Mesendoderm (in vitro differentiated cells): ENCODE measurements at regions not wholly inside any gene's neighbourhood (a gene's known extent, or its start where the extent isn't known, plus 50 kb on each side); places are given as distances from the start of the nearest gene placed in this dataset.

Experiments used
- DNase-seq: peaks from one replicate; pipeline ENCODE4 v3.0.0; 2013
- H2AK5ac ChIP-seq: 2 replicates; pipeline ENCODE4 v1.6.1; 2013; ENCODE audit warnings: low read length, inconsistent platforms
- H2BK120ac ChIP-seq: 2 replicates; pipeline ENCODE4 v1.6.1; 2013; ENCODE audit warnings: low read depth, mild to moderate bottlenecking, low read length, moderate library complexity, mixed read lengths
- H2BK15ac ChIP-seq: replicated peaks from 2 replicates; pipeline ENCODE4 v1.6.1; 2013; ENCODE audit warnings: low read depth, mild to moderate bottlenecking, moderate library complexity
- H2BK5ac ChIP-seq: 2 replicates; pipeline ENCODE4 v1.6.1; 2013; ENCODE audit warnings: low read length, inconsistent platforms
- H3K18ac ChIP-seq: 2 replicates; pipeline ENCODE4 v1.6.1; 2013; ENCODE audit warnings: mild to moderate bottlenecking, low read length, mixed read lengths
- H3K23ac ChIP-seq: one replicate; pipeline ENCODE4 v1.6.1; 2013; ENCODE audit warnings: low read length
- H3K27ac ChIP-seq: 2 replicates; pipeline ENCODE4 v1.5.1; 2013; ENCODE audit warnings: low read depth, mild to moderate bottlenecking, inconsistent platforms, low read length, moderate library complexity
- H3K27me3 ChIP-seq: 2 replicates; pipeline ENCODE4 v1.6.1; 2013; ENCODE audit warnings: low read length, control low read depth, mild to moderate bottlenecking, inconsistent platforms; ENCODE audit not compliant: insufficient read depth, poor library complexity
- H3K36me3 ChIP-seq: 2 replicates; pipeline ENCODE4 v1.6.1; 2013; ENCODE audit warnings: low read length, inconsistent platforms; ENCODE audit not compliant: control insufficient read depth, insufficient read depth
- H3K4ac ChIP-seq: one replicate; pipeline ENCODE4 v1.6.1; 2013; ENCODE audit warnings: low read depth, mild to moderate bottlenecking, low read length, moderate library complexity
- H3K4me1 ChIP-seq: 2 replicates; pipeline ENCODE4 v1.6.1; 2013; ENCODE audit warnings: low read depth, low read length, inconsistent platforms; ENCODE audit not compliant: control insufficient read depth
- H3K4me2 ChIP-seq: 2 replicates; pipeline ENCODE4 v1.6.1; 2013; ENCODE audit warnings: low read length
- H3K4me3 ChIP-seq: 2 replicates; pipeline ENCODE4 v1.5.1; 2013; ENCODE audit warnings: mild to moderate bottlenecking, low read length
- H3K56ac ChIP-seq: one replicate; pipeline ENCODE4 v1.6.1; 2013; ENCODE audit warnings: low read length
- H3K79me1 ChIP-seq: 2 replicates; pipeline ENCODE4 v1.6.1; 2013; ENCODE audit warnings: low read length, inconsistent platforms
- H3K79me2 ChIP-seq: 2 replicates; pipeline ENCODE4 v1.6.1; 2013; ENCODE audit warnings: mild to moderate bottlenecking, low read length; ENCODE audit not compliant: control insufficient read depth, insufficient read depth
- H3K9ac ChIP-seq: 2 replicates; pipeline ENCODE4 v1.6.1; 2013; ENCODE audit warnings: low read length, inconsistent platforms
- H4K5ac ChIP-seq: one replicate; pipeline ENCODE4 v1.6.1; 2013; ENCODE audit warnings: low read length
- H4K8ac ChIP-seq: one replicate; pipeline ENCODE4 v1.6.1; 2013; ENCODE audit warnings: low read depth, mild to moderate bottlenecking, control low read depth, low read length, moderate library complexity
- WGBS: extraction: QIAGEN DNeasy Blood & Tissue Kit; methylation state at CpG from one replicate; pipeline ENCODE4 v1.1.7; 2013; ENCODE audit warnings: low lambda C conversion rate, missing lambda C conversion rate; ENCODE audit not compliant: insufficient coverage; ENCODE audit errors: extremely low coverage; 5-methylcytosine and 5-hydroxymethylcytosine counted together

DNA sequence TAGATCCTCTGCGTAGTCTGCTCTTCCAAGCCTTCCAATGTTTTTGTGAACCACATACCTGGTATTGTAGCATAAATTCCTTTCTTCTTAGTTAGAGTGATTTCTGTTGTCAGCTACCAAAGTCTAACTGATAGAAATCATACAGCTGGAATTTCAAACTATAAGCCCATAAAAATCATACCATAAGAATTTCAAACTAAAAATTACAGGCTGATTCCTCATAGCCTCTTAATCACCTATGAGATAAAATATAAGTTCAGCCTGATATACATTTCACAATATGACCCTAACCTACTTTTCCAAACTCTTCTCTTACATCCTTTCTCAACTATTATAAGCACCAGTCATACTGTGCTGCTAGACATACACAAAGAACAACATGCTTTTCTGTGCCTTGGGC, 64.8 kb downstream of the PTHLH start:
- H3K27me3 ChIP-seq, result no peaks in the 10 kb centered on the region
- H3K27ac ChIP-seq, result no peak overlapping the region
- WGBS, result no CpG with 5 or more reads among the region's 1 CpG

DNA sequence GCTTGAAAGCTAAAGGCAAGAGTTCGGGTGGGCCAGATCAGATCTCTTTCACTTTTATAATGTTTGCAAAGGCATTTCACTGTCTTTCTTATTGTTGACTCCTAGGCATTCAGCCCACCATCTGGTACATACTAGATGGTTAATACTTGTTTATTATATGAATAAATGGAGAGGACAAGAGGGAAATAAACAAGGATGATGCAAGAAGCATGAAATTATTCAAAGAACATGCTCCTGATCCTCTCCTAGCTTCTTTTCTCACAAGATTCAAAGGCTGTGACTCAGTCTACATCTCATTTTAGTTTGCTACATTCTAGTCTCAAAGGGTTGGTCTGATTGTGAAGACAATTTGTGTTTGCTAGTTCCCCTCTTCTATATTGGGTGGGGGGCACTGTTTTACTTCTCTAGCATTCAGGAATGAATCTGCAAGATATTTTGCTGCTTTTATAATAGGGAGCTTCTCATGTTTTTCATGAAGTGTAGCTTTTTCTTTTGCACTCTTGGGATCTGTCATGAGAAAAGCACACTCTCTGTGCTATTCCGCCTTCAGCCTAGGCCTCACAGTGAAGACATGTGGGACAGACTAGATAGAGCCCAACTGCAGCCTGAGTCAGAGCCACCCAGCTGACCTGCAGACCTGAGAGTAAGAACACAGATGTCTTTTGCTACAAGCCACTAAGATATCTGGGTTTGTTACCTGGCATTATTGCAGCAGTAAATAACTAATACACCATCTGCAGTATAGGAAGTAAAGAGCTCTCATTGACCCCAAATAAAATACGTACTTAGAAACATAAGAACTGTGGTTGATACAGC, 65.7 kb downstream of the PTHLH start:
- H3K18ac ChIP-seq, result no peak overlapping the region
- H3K79me2 ChIP-seq, result no peaks in the 10 kb centered on the region

More for the DNA sequence above, 64.8 kb downstream of the PTHLH start:
- no peak overlapping the region for H2AK5ac ChIP-seq
- H3K4me1 ChIP-seq, result peaks cover 4% of the 10 kb centered on the region
- H3K4ac ChIP-seq, result no peak overlapping the region
- H2BK5ac ChIP-seq, result no peak overlapping the region
- peak overlapping the region; percentile 60 for H3K18ac ChIP-seq
- H3K4me2 ChIP-seq, result no peak overlapping the region
- H3K79me1 ChIP-seq, result no peaks in the 10 kb centered on the region
- H2BK15ac ChIP-seq, result no peak overlapping the region
- no peak overlapping the region for H2BK120ac ChIP-seq
- H3K9ac ChIP-seq, result no peak overlapping the region
- H4K8ac ChIP-seq, result peak overlapping the region; percentile 86
- no peak overlapping the region for H3K56ac ChIP-seq
- no peak overlapping the region for H3K4me3 ChIP-seq
- no peaks in the 10 kb centered on the region for H3K36me3 ChIP-seq
- no peak overlapping the region for H3K23ac ChIP-seq
- H3K79me2 ChIP-seq, result no peaks in the 10 kb centered on the region
- DNase-seq, result no peak
- no peak overlapping the region for H4K5ac ChIP-seq

DNA sequence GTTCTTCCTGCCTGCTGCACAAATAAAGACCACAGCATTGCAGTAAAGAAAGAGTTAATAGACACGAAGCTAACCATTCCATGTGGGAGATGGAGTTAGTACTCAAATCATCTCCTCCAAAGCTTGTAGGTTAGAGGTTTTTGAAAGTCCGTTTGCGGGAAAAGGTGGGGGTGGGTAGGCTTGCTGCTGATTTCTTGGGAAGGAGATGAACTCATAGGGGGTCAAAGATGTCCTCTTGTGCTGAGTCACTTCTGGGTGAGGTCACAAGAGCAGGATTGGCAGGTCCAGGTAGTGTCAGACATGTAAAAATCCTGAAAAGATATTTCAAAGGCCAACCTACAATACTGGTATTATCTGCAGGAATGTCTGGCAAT, 66.4 kb downstream of the PTHLH start:
- H3K4me1 ChIP-seq, result peaks cover 8% of the 10 kb centered on the region
- H2BK120ac ChIP-seq, result no peak overlapping the region
- H3K9ac ChIP-seq, result no peak overlapping the region
- no peaks in the 10 kb centered on the region for H3K79me2 ChIP-seq
- no peak overlapping the region for H4K8ac ChIP-seq
- no peak overlapping the region for H2BK5ac ChIP-seq
- H2AK5ac ChIP-seq, result no peak overlapping the region
- DNase-seq, result peak; percentile 70
- no peak overlapping the region for H3K4ac ChIP-seq
- no CpG with 5 or more reads among the region's 3 CpGs for WGBS
- no peak overlapping the region for H3K56ac ChIP-seq
- no peak overlapping the region for H4K5ac ChIP-seq
- H3K27ac ChIP-seq, result peak overlapping the region; percentile 63
- H3K36me3 ChIP-seq, result no peaks in the 10 kb centered on the region
- no peak overlapping the region for H3K4me3 ChIP-seq
- no peak overlapping the region for H3K18ac ChIP-seq
- H3K79me1 ChIP-seq, result no peaks in the 10 kb centered on the region
- H3K4me2 ChIP-seq, result no peak overlapping the region
- no peak overlapping the region for H3K23ac ChIP-seq
- H2BK15ac ChIP-seq, result no peak overlapping the region
- no peaks in the 10 kb centered on the region for H3K27me3 ChIP-seq

More for the DNA sequence above, 65.7 kb downstream of the PTHLH start:
- Histone ChIP-seq H3K36me3 (no peaks in the 10 kb centered on the region), H3K79me1 (no peaks in the 10 kb centered on the region), H4K5ac (no peak overlapping the region), H3K56ac (no peak overlapping the region), H3K4ac (no peak overlapping the region), H3K27me3 (no peaks in the 10 kb centered on the region), H3K4me1 (peaks cover 8% of the 10 kb centered on the region), H3K27ac (peak overlapping the region; percentile 19), H2BK5ac (no peak overlapping the region), H2BK120ac (no peak overlapping the region), H2BK15ac (no peak overlapping the region), H3K23ac (no peak overlapping the region), H2AK5ac (no peak overlapping the region), H3K9ac (no peak overlapping the region), H3K4me3 (no peak overlapping the region), H4K8ac (no peak overlapping the region), H3K4me2 (no peak overlapping the region)
- no peak for DNase-seq
- no CpG with 5 or more reads among the region's 3 CpGs for WGBS

DNA sequence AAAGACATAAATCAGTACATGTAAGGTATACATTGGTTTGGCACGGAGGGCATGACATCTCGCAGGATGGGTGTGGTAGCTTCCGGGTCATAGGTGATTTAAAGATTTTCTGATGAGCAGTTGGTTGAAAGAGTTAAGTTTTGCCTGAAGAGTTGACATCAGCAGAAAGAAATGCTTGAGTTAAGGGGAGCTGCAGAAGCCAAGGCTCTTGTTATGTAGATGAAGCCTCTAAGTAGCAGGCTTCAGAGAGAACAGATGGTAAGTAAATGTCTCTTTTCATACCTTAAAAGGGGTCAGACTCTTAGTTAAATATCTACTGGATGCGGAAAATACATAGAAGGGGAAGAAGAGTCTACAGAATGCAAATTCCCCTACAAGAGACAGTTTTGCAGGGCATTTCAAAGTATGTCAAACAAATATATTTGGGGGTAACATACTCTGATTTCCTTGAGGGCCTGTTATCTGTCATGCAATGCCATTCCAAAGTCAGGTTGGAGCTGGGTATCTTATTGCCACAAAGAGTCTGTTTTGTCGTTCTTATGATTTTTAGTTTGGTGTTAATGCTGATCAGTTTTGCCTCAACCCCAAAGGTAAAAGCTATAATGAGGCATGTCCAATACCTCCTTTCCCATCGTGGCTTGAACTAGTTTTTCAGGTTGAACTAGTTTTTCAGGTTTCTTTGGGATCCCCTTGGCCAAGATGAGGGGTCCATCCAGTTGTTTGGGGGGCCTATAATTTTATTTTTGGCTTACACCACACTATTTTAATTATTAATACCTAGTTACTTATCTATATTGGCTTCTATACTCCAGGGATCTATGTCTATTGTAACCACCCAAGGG, 67.0 kb downstream of the PTHLH start:
- Histone ChIP-seq H2BK15ac (no peak overlapping the region), H3K4me1 (peaks cover 8% of the 10 kb centered on the region), H2BK5ac (no peak overlapping the region), H4K5ac (no peak overlapping the region), H3K4me2 (no peak overlapping the region), H3K36me3 (no peaks in the 10 kb centered on the region), H3K4ac (no peak overlapping the region), H3K4me3 (no peak overlapping the region), H3K56ac (no peak overlapping the region), H2AK5ac (no peak overlapping the region), H3K79me2 (no peaks in the 10 kb centered on the region), H4K8ac (no peak overlapping the region), H3K27ac (peak overlapping the region; percentile 63), H3K9ac (no peak overlapping the region), H3K18ac (peak overlapping the region; percentile 39), H3K27me3 (no peaks in the 10 kb centered on the region), H3K23ac (no peak overlapping the region), H3K79me1 (no peaks in the 10 kb centered on the region), H2BK120ac (peak overlapping the region; percentile 84)
- no CpG with 5 or more reads among the region's 6 CpGs for WGBS
- DNase-seq, result peak; percentile 80

DNA sequence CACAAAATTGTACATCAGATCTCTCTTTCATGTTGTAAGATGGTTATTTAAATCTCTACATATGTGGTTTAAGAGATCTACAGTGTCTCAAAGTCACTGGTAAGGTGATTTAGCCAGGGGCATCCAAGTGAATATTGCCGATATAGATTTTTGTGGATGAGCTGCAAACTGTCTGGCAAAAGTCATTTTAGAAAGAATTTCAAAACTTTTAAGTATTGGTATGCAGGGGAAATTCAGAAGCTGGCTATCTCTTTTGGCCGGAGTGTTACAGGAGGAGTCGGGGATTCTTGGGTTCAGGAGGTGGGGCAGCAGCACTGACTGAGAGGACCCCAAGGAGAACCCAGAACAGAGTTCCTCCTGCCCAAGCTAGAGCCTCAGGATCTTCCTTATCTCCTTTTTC, 69.9 kb downstream of the PTHLH start:
- peak; percentile 58 for DNase-seq
- no peak overlapping the region for H4K5ac ChIP-seq

More for the DNA sequence above, 69.9 kb downstream of the PTHLH start:
- H3K9ac ChIP-seq, result no peak overlapping the region
- no peak overlapping the region for H3K4me3 ChIP-seq
- H2BK120ac ChIP-seq, result peak overlapping the region; percentile 54
- H3K36me3 ChIP-seq, result no peaks in the 10 kb centered on the region
- no peak overlapping the region for H3K56ac ChIP-seq
- H3K4ac ChIP-seq, result peak overlapping the region; percentile 70
- peak overlapping the region; percentile 63 for H3K27ac ChIP-seq
- H3K4me1 ChIP-seq, result peaks cover 8% of the 10 kb centered on the region
- H3K4me2 ChIP-seq, result no peak overlapping the region
- no peaks in the 10 kb centered on the region for H3K27me3 ChIP-seq
- H2AK5ac ChIP-seq, result no peak overlapping the region
- no peaks in the 10 kb centered on the region for H3K79me1 ChIP-seq
- no peak overlapping the region for H2BK5ac ChIP-seq
- no peak overlapping the region for H4K8ac ChIP-seq
- no CpG with 5 or more reads among the region's 3 CpGs for WGBS
- H3K18ac ChIP-seq, result peak overlapping the region; percentile 87
- H2BK15ac ChIP-seq, result peak overlapping the region; percentile 23
- no peak overlapping the region for H3K23ac ChIP-seq
- no peaks in the 10 kb centered on the region for H3K79me2 ChIP-seq
